GM21786 (cell line): ENCODE measurements at regions not wholly inside any gene's neighbourhood (a gene's known extent, or its start where the extent isn't known, plus 50 kb on each side); places are given as distances from the start of the nearest gene placed in this dataset.

Experiments used
- ATAC-seq: cut with Tn5 transposase; IDR thresholded peaks from one replicate; pipeline ENCODE4 v1.9.1; 2021; ENCODE audit not compliant: unreplicated experiment

GRCh38 chr2:196314157-196314556 is 142.8 kb upstream of the STK17B start:
- no peak for ATAC-seq

- ATAC-seq, result no peak
These were observed 143.4 kb upstream of the STK17B start for GRCh38 chr2:196314780-196315179.

- ATAC-seq, result no peak
These were observed 144.1 kb upstream of the STK17B start for GRCh38 chr2:196315388-196316049.

GRCh38 chr2:196316050-196316430 is 144.7 kb upstream of the STK17B start:
- ATAC-seq, result no peak

- ATAC-seq, result no peak
These were observed 147.4 kb upstream of the STK17B start for GRCh38 chr2:196318517-196319377.

- ATAC-seq, result no peak
These were observed 151.8 kb upstream of the STK17B start for GRCh38 chr2:196322973-196323810.

GRCh38 chr2:196324211-196324610 is 152.8 kb upstream of the STK17B start:
- no peak for ATAC-seq

- ATAC-seq, result no peak
These were observed 156.8 kb upstream of the STK17B start for GRCh38 chr2:196328088-196328680.

- ATAC-seq, result no peak
These were observed 158.6 kb upstream of the STK17B start for GRCh38 chr2:196329959-196330358.

GRCh38 chr2:196330645-196331044 is 159.3 kb upstream of the STK17B start:
- ATAC-seq, result no peak

GRCh38 chr2:196331143-196331542 is 159.8 kb upstream of the STK17B start:
- no peak for ATAC-seq

- ATAC-seq, result no peak
These were observed 160.5 kb upstream of the STK17B start for GRCh38 chr2:196331851-196332250.

- no peak for ATAC-seq
These were observed 162.0 kb upstream of the STK17B start for GRCh38 chr2:196333397-196333796.

GRCh38 chr2:196334710-196335109 is 163.3 kb upstream of the STK17B start:
- ATAC-seq, result no peak

GRCh38 chr2:196335221-196335634 is 163.8 kb upstream of the STK17B start:
- no peak for ATAC-seq

- ATAC-seq, result no peak
These were observed 164.8 kb upstream of the STK17B start for GRCh38 chr2:196336207-196336606.

- no peak for ATAC-seq
These were observed 165.3 kb upstream of the STK17B start for GRCh38 chr2:196336715-196337114.

- ATAC-seq, result no peak
These were observed 166.0 kb upstream of the STK17B start for GRCh38 chr2:196337208-196337953.

- no peak for ATAC-seq
These were observed 167.1 kb upstream of the STK17B start for GRCh38 chr2:196338440-196338839.

- ATAC-seq, result no peak
These were observed 170.0 kb upstream of the STK17B start for GRCh38 chr2:196341277-196341841.
